GM10266 (cell line): ENCODE measurements at regions not wholly inside any gene's neighbourhood (a gene's known extent, or its start where the extent isn't known, plus 50 kb on each side); places are given as distances from the start of the nearest gene placed in this dataset.

Experiments
- DNase-seq: peaks from one replicate; pipeline ENCODE4 v3.0.0; 2012; ENCODE audit errors: extremely low spot score
- TF ChIP-seq, protein P1 (sequence below): IDR thresholded peaks from 2 replicates; pipeline ENCODE4 v1.5.1; 2012; ENCODE audit warnings: mild to moderate bottlenecking, low read depth; ENCODE audit not compliant: control insufficient read depth, insufficient read depth; ENCODE audit errors: missing control alignments

DNA sequence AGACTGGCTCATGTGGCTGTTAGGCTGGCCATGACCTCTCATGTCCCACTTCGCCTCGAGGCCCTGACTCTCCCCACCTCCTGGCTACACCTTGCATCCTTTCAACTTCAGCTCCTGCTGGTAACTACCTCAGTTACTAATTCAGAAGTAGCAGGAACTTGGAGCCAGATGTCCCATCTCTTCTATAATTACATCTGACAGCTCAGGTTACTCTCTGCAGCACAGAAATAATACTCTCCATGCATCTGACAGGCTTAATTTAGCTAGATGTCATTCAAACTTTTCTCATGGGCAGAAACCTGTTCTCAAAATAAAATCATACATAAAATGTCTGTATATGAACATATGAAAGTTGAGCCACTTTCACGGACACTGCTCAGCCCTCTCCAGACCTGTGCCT is 92.2 kb upstream of the IL33 start:
- TF ChIP-seq, protein P1, sequence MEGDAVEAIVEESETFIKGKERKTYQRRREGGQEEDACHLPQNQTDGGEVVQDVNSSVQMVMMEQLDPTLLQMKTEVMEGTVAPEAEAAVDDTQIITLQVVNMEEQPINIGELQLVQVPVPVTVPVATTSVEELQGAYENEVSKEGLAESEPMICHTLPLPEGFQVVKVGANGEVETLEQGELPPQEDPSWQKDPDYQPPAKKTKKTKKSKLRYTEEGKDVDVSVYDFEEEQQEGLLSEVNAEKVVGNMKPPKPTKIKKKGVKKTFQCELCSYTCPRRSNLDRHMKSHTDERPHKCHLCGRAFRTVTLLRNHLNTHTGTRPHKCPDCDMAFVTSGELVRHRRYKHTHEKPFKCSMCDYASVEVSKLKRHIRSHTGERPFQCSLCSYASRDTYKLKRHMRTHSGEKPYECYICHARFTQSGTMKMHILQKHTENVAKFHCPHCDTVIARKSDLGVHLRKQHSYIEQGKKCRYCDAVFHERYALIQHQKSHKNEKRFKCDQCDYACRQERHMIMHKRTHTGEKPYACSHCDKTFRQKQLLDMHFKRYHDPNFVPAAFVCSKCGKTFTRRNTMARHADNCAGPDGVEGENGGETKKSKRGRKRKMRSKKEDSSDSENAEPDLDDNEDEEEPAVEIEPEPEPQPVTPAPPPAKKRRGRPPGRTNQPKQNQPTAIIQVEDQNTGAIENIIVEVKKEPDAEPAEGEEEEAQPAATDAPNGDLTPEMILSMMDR: no peak
- DNase-seq: no peak

DNA sequence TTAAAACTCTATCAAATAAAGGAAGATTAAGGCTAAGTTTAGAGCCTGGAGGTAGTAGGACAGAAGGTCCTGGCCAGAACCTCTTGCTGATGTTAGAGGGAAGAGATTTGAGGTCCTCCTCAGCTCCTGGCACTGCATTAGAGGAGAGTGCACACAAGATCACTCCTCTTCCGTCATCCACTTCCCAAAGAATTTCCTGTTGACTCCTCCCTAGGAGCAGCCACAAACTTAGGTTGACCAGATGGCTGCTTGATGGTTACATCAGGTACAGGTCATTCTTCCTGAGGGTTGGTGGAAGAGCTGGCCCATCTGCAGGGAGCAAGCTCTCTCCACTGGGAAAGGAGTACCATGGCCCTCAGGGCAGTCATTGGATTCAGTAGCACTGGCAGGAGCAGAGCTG is 93.9 kb upstream of the IL33 start:
- TF ChIP-seq, protein P1: no peak
- no peak for DNase-seq

DNA sequence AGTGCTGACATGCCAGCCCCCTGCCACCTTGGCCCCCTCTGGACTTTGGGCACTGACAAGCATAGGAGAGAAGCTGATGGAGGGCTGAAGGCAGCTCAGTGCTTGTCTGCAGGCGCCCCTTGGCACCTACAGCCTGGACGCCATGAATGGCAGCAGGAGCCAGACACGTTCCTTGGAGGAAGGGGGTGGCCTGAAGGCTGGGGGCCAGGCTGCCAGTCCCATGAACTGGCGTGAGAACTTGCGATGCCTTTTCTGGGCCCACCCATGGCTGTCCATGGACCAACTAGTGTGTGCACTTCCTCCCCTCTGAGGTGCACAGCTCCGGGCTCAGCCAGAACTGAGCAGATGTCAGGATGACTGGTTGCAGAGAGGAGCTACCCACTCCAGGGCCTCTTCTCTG is 99.0 kb upstream of the RANBP6 start:
- TF ChIP-seq, protein P1: no peak
- no peak for DNase-seq

DNA sequence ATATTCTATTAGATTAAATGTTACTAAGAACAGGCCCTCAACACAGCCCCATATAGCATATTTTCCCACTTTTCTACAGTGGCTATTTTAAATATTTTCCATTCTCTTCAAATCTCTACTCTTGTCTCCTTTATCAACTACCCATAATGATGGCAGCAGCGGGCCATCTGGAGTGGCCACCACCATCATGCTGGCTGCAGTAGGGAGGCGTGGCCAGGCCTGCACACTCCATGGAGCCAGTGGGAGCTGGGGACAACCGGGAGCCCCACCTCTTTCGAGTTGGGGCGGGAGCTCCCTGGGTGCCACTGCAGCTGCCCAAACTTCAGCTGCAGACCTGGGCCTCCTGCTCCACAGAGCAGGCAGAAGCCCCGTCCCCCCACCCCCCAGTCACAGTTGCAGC is 98.4 kb upstream of the RANBP6 start:
- TF ChIP-seq, protein P1: no peak
- no peak for DNase-seq

DNA sequence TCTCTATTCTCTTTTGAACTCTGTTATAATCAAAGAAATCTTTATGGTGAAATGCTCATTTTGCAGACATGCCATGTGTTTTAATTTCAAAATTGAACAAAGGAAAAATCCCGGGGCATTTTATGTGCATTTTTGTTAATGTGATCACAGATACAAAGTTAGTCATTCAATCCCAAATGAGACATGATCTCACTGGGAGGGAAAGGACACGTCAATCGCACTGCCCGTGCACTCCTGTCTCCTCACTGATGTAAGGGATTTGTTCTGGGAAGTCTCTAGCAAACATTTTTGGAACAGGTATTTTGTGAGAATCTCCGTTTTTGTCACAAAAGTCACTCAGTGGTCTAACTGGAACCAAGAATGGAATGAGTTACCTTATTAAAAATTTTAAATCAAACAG is 97.9 kb upstream of the RANBP6 start:
- no peak for DNase-seq
- TF ChIP-seq, protein P1: no peak

DNA sequence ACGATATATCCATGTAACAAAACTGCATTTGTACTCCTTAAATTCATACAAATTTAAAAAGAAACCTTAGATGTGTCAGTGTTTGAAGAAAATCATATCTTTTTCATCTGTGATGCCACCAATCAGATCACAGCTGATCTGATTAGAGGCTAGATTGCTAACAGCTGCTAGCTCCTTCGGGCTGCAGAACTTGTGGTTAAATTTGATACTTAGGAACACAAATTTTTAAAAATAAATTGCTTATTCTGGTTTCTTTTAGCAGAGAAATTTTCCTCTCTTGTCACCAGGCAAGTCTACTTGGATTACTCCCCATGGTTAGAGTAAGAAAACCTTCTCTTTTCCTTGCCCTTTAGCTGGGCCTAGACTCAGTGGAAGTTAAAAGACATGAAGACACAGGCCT is 94.6 kb upstream of the RANBP6 start:
- no peak for DNase-seq
- TF ChIP-seq, protein P1: no peak

DNA sequence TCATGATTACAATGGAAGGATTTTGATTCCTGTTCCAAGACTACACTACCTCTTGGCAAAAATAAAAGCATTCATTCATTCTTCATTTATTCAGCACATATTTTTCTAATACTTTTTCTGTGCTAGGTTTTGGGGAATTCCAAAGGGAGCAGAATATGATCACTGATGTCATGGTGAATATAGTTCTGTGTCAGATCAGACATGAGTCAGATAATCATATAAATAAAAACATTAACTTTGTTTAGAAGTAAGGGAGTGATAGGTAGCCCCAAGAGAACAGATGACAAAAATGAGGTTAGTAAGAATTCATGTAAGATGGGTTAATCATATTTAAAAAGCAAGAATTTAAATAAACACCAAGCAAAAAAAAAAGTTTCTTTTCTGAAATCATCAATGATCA is 94.1 kb upstream of the RANBP6 start:
- no peak for DNase-seq
- TF ChIP-seq, protein P1: no peak
